ENCODE measurements at regions not wholly inside any gene's neighbourhood (a gene's known extent, or its start where the extent isn't known, plus 50 kb on each side); places are given as distances from the start of the nearest gene placed in this dataset.

- no peaks in the 10 kb centered on the region for H3K27me3 ChIP-seq (ENCODE audit: control insufficient read depth, insufficient read depth, low read length)
- no peak overlapping the region for H3K4me3 ChIP-seq (ENCODE audit: low read length)
- H3K4me1 ChIP-seq (ENCODE audit: control insufficient read depth, insufficient read depth, low read length) = peaks cover 6% of the 10 kb centered on the region
- WGBS (ENCODE audit: insufficient coverage) = 68% methylated on average over 2 of the region's 6 CpGs
- no peaks in the 10 kb centered on the region for H3K9me3 ChIP-seq (replicated peaks; ENCODE audit: control insufficient read depth, low read depth, low read length)
- no peak overlapping the region for H3K27ac ChIP-seq (ENCODE audit: low read length)
- DNase-seq = no peak
- no peaks in the 10 kb centered on the region for H3K36me3 ChIP-seq (ENCODE audit: control insufficient read depth, insufficient read depth, low read length)
Observed at GRCh38 chr17:55829995-55830612, 79.3 kb downstream of the PCTP start.

- Histone ChIP-seq H3K27me3 (ENCODE audit: control insufficient read depth, insufficient read depth, low read length) (no peaks in the 10 kb centered on the region), H3K36me3 (ENCODE audit: control insufficient read depth, insufficient read depth, low read length) (no peaks in the 10 kb centered on the region), H3K27ac (ENCODE audit: low read length) (no peak overlapping the region), H3K9me3 (replicated peaks; ENCODE audit: control insufficient read depth, low read depth, low read length) (no peaks in the 10 kb centered on the region), H3K4me1 (ENCODE audit: control insufficient read depth, insufficient read depth, low read length) (peaks cover 6% of the 10 kb centered on the region), H3K4me3 (ENCODE audit: low read length) (no peak overlapping the region)
- no peak for DNase-seq
- WGBS (ENCODE audit: insufficient coverage) = 67% methylated on average over 8 of the region's 10 CpGs
Observed at GRCh38 chr17:55830699-55831471, 80.0 kb downstream of the PCTP start.

GRCh38 chr17:55833306-55833705 is 82.5 kb downstream of the PCTP start:
- Histone ChIP-seq H3K27me3 (ENCODE audit: control insufficient read depth, insufficient read depth, low read length) (no peaks in the 10 kb centered on the region), H3K27ac (ENCODE audit: low read length) (no peak overlapping the region), H3K4me3 (ENCODE audit: low read length) (no peak overlapping the region), H3K36me3 (ENCODE audit: control insufficient read depth, insufficient read depth, low read length) (no peaks in the 10 kb centered on the region), H3K9me3 (replicated peaks; ENCODE audit: control insufficient read depth, low read depth, low read length) (no peaks in the 10 kb centered on the region), H3K4me1 (ENCODE audit: control insufficient read depth, insufficient read depth, low read length) (peaks cover 6% of the 10 kb centered on the region)
- no CpG with 5 or more reads among the region's 1 CpG for WGBS (ENCODE audit: insufficient coverage)
- DNase-seq = no peak

GRCh38 chr17:55842405-55843158 is 91.7 kb downstream of the PCTP start:
- H3K4me3 ChIP-seq (ENCODE audit: low read length) = no peak overlapping the region
- H3K27ac ChIP-seq (ENCODE audit: low read length) = no peak overlapping the region
- peaks cover 4% of the 10 kb centered on the region for H3K4me1 ChIP-seq (ENCODE audit: control insufficient read depth, insufficient read depth, low read length)
- H3K9me3 ChIP-seq (replicated peaks; ENCODE audit: control insufficient read depth, low read depth, low read length) = no peaks in the 10 kb centered on the region
- no peaks in the 10 kb centered on the region for H3K36me3 ChIP-seq (ENCODE audit: control insufficient read depth, insufficient read depth, low read length)
- 60% methylated on average over 1 of the region's 5 CpGs for WGBS (ENCODE audit: insufficient coverage)
- peak; percentile 54 for DNase-seq
- no peaks in the 10 kb centered on the region for H3K27me3 ChIP-seq (ENCODE audit: control insufficient read depth, insufficient read depth, low read length)

GRCh38 chr17:55843785-55844184 is 92.9 kb downstream of the PCTP start:
- H3K9me3 ChIP-seq (replicated peaks; ENCODE audit: control insufficient read depth, low read depth, low read length) = no peaks in the 10 kb centered on the region
- H3K27me3 ChIP-seq (ENCODE audit: control insufficient read depth, insufficient read depth, low read length) = no peaks in the 10 kb centered on the region
- H3K27ac ChIP-seq (ENCODE audit: low read length) = no peak overlapping the region
- WGBS (ENCODE audit: insufficient coverage) = no CpG with 5 or more reads among the region's 3 CpGs
- no peak overlapping the region for H3K4me3 ChIP-seq (ENCODE audit: low read length)
- peaks cover 4% of the 10 kb centered on the region for H3K4me1 ChIP-seq (ENCODE audit: control insufficient read depth, insufficient read depth, low read length)
- H3K36me3 ChIP-seq (ENCODE audit: control insufficient read depth, insufficient read depth, low read length) = no peaks in the 10 kb centered on the region
- no peak for DNase-seq

- H3K27me3 ChIP-seq (ENCODE audit: control insufficient read depth, insufficient read depth, low read length) = no peaks in the 10 kb centered on the region
- no peaks in the 10 kb centered on the region for H3K9me3 ChIP-seq (replicated peaks; ENCODE audit: control insufficient read depth, low read depth, low read length)
- WGBS (ENCODE audit: insufficient coverage) = 1% methylated on average over 15 of the region's 32 CpGs
- peak overlapping the region; percentile 26 for H3K4me3 ChIP-seq (ENCODE audit: low read length)
- peak; percentile 71 for DNase-seq
- H3K4me1 ChIP-seq (ENCODE audit: control insufficient read depth, insufficient read depth, low read length) = peaks cover 4% of the 10 kb centered on the region
- no peaks in the 10 kb centered on the region for H3K36me3 ChIP-seq (ENCODE audit: control insufficient read depth, insufficient read depth, low read length)
- no peak overlapping the region for H3K27ac ChIP-seq (ENCODE audit: low read length)
Observed at GRCh38 chr17:55845385-55845784, 94.5 kb downstream of the PCTP start.

GRCh38 chr17:55846745-55847144 is 95.9 kb downstream of the PCTP start:
- Histone ChIP-seq H3K27me3 (ENCODE audit: control insufficient read depth, insufficient read depth, low read length) (no peaks in the 10 kb centered on the region), H3K4me1 (ENCODE audit: control insufficient read depth, insufficient read depth, low read length) (peaks cover 4% of the 10 kb centered on the region), H3K4me3 (ENCODE audit: low read length) (no peak overlapping the region), H3K9me3 (replicated peaks; ENCODE audit: control insufficient read depth, low read depth, low read length) (no peaks in the 10 kb centered on the region), H3K27ac (ENCODE audit: low read length) (no peak overlapping the region), H3K36me3 (ENCODE audit: control insufficient read depth, insufficient read depth, low read length) (no peaks in the 10 kb centered on the region)
- DNase-seq = no peak

- Histone ChIP-seq H3K4me3 (ENCODE audit: low read length) (no peak overlapping the region), H3K27ac (ENCODE audit: low read length) (no peak overlapping the region), H3K4me1 (ENCODE audit: control insufficient read depth, insufficient read depth, low read length) (no peaks in the 10 kb centered on the region), H3K27me3 (ENCODE audit: control insufficient read depth, insufficient read depth, low read length) (no peaks in the 10 kb centered on the region), H3K9me3 (replicated peaks; ENCODE audit: control insufficient read depth, low read depth, low read length) (no peaks in the 10 kb centered on the region), H3K36me3 (ENCODE audit: control insufficient read depth, insufficient read depth, low read length) (no peaks in the 10 kb centered on the region)
- DNase-seq = no peak
Observed at GRCh38 chr17:55852734-55853133, 101.9 kb downstream of the PCTP start.

GRCh38 chr17:55859301-55859795 is 108.5 kb downstream of the PCTP start:
- H3K27me3 ChIP-seq (ENCODE audit: control insufficient read depth, insufficient read depth, low read length) = no peaks in the 10 kb centered on the region
- no peaks in the 10 kb centered on the region for H3K36me3 ChIP-seq (ENCODE audit: control insufficient read depth, insufficient read depth, low read length)
- no peak overlapping the region for H3K4me3 ChIP-seq (ENCODE audit: low read length)
- no CpG with 5 or more reads among the region's 2 CpGs for WGBS (ENCODE audit: insufficient coverage)
- H3K4me1 ChIP-seq (ENCODE audit: control insufficient read depth, insufficient read depth, low read length) = no peaks in the 10 kb centered on the region
- no peaks in the 10 kb centered on the region for H3K9me3 ChIP-seq (replicated peaks; ENCODE audit: control insufficient read depth, low read depth, low read length)
- peak; percentile 29 for DNase-seq
- no peak overlapping the region for H3K27ac ChIP-seq (ENCODE audit: low read length)

GRCh38 chr17:55865072-55865762 is 114.4 kb downstream of the PCTP start:
- Histone ChIP-seq H3K27me3 (ENCODE audit: control insufficient read depth, insufficient read depth, low read length) (no peaks in the 10 kb centered on the region), H3K4me3 (ENCODE audit: low read length) (no peak overlapping the region), H3K36me3 (ENCODE audit: control insufficient read depth, insufficient read depth, low read length) (no peaks in the 10 kb centered on the region), H3K27ac (ENCODE audit: low read length) (no peak overlapping the region), H3K4me1 (ENCODE audit: control insufficient read depth, insufficient read depth, low read length) (no peaks in the 10 kb centered on the region), H3K9me3 (replicated peaks; ENCODE audit: control insufficient read depth, low read depth, low read length) (no peaks in the 10 kb centered on the region)
- no peak for DNase-seq
